ENCODE measurements at regions not wholly inside any gene's neighbourhood (a gene's known extent, or its start where the extent isn't known, plus 50 kb on each side); places are given as distances from the start of the nearest gene placed in this dataset.

GRCh38 chr1:87644033-87644578 is 315.4 kb downstream of the LMO4 start:
- TF ChIP-seq CTCF (IDR thresholded peaks at IDR 0.05) (no peak), POLR2A (IDR thresholded peaks at IDR 0.05) (no peak)

Data from body of pancreas (tissue), 4 donors.